ENCODE measurements at regions not wholly inside any gene's neighbourhood (a gene's known extent, or its start where the extent isn't known, plus 50 kb on each side); places are given as distances from the start of the nearest gene placed in this dataset.

DNA sequence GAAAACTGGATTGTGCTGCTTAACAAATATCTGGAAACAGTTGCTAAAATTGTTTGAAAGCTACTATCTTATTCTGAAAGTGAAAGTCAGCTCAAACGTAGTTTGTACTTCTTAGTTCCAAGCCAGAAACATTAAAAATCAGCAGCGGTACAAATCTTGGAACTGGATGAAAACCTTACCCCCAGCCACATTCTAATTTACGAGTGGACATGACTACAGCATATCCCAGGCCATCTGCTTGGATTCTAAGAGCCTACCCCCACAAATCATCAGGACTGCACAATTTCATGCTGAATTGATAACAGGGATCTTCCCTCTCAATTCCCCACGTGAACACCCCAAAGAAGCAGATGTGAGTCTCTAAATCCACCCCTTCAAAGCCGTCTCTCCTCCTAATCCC is 158.7 kb upstream of the NCKAP5 start (continued):
- TF ChIP-seq ETS1 (IDR thresholded peaks at IDR 0.05) (no peak), ZNF114 (CRISPR knock-in tag; IDR thresholded peaks at IDR 0.05) (no peak), JUNB (IDR thresholded peaks at IDR 0.05; ENCODE audit: unreplicated experiment) (no peak), REST (IDR thresholded peaks at IDR 0.05; ENCODE audit: unreplicated experiment) (no peak), ZNF331 (CRISPR knock-in tag; IDR thresholded peaks at IDR 0.05; ENCODE audit: low read depth) (no peak), EZH2phosphoT487 (IDR thresholded peaks at IDR 0.05; ENCODE audit: unreplicated experiment) (no peak)

DNA sequence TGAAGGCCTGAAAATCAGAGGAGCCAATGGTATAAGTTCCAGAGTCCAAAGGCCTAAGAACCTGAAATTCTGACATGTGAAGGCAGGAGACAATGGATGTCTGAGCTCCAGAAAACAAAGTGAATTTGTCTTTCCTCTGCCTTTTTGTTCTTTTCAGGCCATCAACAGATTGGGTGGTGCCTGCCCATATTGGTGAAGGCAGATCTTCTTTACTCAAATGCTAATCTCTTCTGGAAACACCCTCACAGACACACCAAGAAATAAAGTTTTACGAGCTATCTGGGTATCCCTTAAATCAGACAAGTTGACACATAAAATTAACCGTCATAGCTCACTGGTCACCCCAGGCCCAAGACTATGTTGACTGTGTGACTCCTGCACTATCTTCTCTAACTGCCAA is 163.8 kb upstream of the NCKAP5 start:
- no peaks in the 10 kb centered on the region for H3K4me1 ChIP-seq (ENCODE audit: insufficient read depth)
- no peaks in the 10 kb centered on the region for H3K27me3 ChIP-seq (ENCODE audit: insufficient read depth)
- no peak overlapping the region for H3K4me2 ChIP-seq
- no peak overlapping the region for H2AFZ ChIP-seq
- no peak overlapping the region for H3K4me3 ChIP-seq
- H3K36me3 ChIP-seq (ENCODE audit: insufficient read depth) = no peaks in the 10 kb centered on the region
- Mint-ChIP-seq H3K27ac (no peak overlapping the region), H3K27me3 (ENCODE audit: insufficient read depth, low read depth, poor library complexity) (peaks cover 7% of the 10 kb centered on the region), H3K4me1 (no peaks in the 10 kb centered on the region), H3K36me3 (ENCODE audit: low read depth) (no peaks in the 10 kb centered on the region), H3K4me3 (no peak overlapping the region), H3K9me3 (peaks cover 4% of the 10 kb centered on the region; the same call in 2 of the 3 replicates)
- ATAC-seq (no peak), DNase-seq (ENCODE audit: low spot score) (no peak)
- no peak overlapping the region for H3K27ac ChIP-seq (ENCODE audit: low read depth)
- no peaks in the 10 kb centered on the region for H3F3A ChIP-seq (replicated peaks; ENCODE audit: low read depth)
- TF ChIP-seq EZH2 (IDR thresholded peaks at IDR 0.05; ENCODE audit: low read depth, unreplicated experiment) (no peak), ZNF114 (CRISPR knock-in tag; IDR thresholded peaks at IDR 0.05) (no peak)
- H3K79me2 ChIP-seq (replicated peaks; ENCODE audit: insufficient read depth) = no peaks in the 10 kb centered on the region
- H3K9me2 ChIP-seq (ENCODE audit: insufficient read depth) = peaks cover 10% of the 10 kb centered on the region
- H4K20me1 ChIP-seq (replicated peaks; ENCODE audit: insufficient read depth) = no peaks in the 10 kb centered on the region

DNA sequence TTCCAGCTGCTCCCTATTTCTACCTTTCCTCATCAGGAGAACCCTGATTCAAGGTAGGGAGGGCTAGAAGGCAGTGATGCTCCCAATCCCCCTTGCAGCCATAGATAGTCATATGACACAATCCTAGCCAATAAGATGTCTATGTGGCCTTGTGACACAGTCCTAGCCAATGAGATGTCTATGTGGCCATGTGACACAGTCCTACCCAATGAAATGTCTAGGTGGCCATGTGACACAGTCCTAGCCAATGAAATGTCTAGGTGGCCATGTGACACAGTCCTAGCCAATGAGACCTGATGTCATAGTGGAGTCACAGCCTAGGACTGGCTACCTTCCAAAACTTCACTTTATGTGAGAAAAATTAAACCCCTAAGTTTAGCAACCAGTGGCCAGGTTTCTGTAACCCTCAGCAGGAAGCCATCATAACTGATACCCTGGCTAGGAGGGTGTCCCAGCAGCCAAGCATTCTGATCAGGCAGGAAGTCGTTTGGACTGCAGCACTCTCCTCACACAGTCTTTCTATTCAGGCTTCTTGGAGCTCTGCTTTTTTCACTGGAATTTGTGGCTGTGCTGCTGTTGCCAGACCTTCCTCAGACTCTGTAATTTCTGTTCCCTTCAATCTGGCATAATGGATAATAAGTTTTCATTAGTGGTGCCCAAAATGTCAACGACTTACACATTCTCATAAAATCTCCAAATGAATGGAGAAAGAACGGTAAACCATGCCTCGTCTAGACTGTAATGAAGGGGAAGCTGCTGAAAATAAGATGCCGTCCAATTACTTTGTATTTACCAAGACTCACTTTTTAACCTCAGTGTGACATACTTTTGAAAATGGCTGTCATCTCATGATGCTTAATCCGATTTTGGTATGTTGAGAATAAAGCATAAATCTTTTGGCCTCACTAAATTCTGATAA is 165.0 kb upstream of the NCKAP5 start:
- no peak overlapping the region for H3K4me3 Mint-ChIP-seq
- Histone ChIP-seq H3F3A (replicated peaks; ENCODE audit: low read depth) (no peaks in the 10 kb centered on the region), H3K79me2 (replicated peaks; ENCODE audit: insufficient read depth) (no peaks in the 10 kb centered on the region), H3K36me3 (ENCODE audit: insufficient read depth) (no peaks in the 10 kb centered on the region), H3K27me3 (ENCODE audit: insufficient read depth) (no peaks in the 10 kb centered on the region), H4K20me1 (replicated peaks; ENCODE audit: insufficient read depth) (no peaks in the 10 kb centered on the region), H3K4me1 (ENCODE audit: insufficient read depth) (no peaks in the 10 kb centered on the region), H2AFZ (no peak overlapping the region), H3K27ac (ENCODE audit: low read depth) (no peak overlapping the region), H3K9me2 (ENCODE audit: insufficient read depth) (peaks cover 10% of the 10 kb centered on the region), H3K4me2 (no peak overlapping the region), H3K4me3 (no peak overlapping the region)
- H3K4me1 Mint-ChIP-seq = no peaks in the 10 kb centered on the region
- ATAC-seq (no peak), DNase-seq (ENCODE audit: low spot score) (no peak)
- H3K36me3 Mint-ChIP-seq (ENCODE audit: low read depth) = no peaks in the 10 kb centered on the region
- H3K9me3 Mint-ChIP-seq = peaks cover 4% of the 10 kb centered on the region; the same call in 2 of the 3 replicates
- peaks cover 5% of the 10 kb centered on the region for H3K27me3 Mint-ChIP-seq (ENCODE audit: insufficient read depth, low read depth, poor library complexity)
- no peak overlapping the region for H3K27ac Mint-ChIP-seq
- TF ChIP-seq STAT1 (IDR thresholded peaks at IDR 0.05; ENCODE audit: unreplicated experiment) (no peak), ZNF331 (CRISPR knock-in tag; IDR thresholded peaks at IDR 0.05; ENCODE audit: low read depth) (no peak), POLR2AphosphoS5 (IDR thresholded peaks at IDR 0.05; ENCODE audit: low read depth) (no peak), ETS1 (IDR thresholded peaks at IDR 0.05) (no peak), NANOG (IDR thresholded peaks at IDR 0.05; ENCODE audit: borderline replicate concordance) (no peak), REST (IDR thresholded peaks at IDR 0.05; ENCODE audit: unreplicated experiment) (no peak), ZNF114 (CRISPR knock-in tag; IDR thresholded peaks at IDR 0.05) (no peak)

Measured in GM23338 (cell line).